K562 (cell line): ENCODE measurements at regions not wholly inside any gene's neighbourhood (a gene's known extent, or its start where the extent isn't known, plus 50 kb on each side); places are given as distances from the start of the nearest gene placed in this dataset.
"Not testable (repeated sequence)": the region's sequence is repeated elsewhere in the genome, so short reads cannot be mapped to it uniquely, and the experiment has no call there.

Source experiments
- CEBPB ChIP-seq: fragments of 450-650 bp; IDR thresholded peaks from 2 replicates; pipeline ENCODE4 v1.6.1; 2016; ENCODE audit warnings: missing genetic modification characterization, missing compliant biosample characterization
- CREM ChIP-seq: IDR thresholded peaks from 2 replicates; pipeline ENCODE4 v1.6.1; 2014; ENCODE audit warnings: antibody characterized with exemption, low read depth
- CXXC5 ChIP-seq: fragments of 250-450 bp; sonication (Bioruptor Pico); IDR thresholded peaks from 2 replicates; pipeline ENCODE4 v1.8.0; 2022; ENCODE audit warnings: inconsistent platforms, mild to moderate bottlenecking, moderate library complexity
- EP300 ChIP-seq: IDR thresholded peaks from 2 replicates; pipeline ENCODE4 v1.6.1; 2012; ENCODE audit warnings: low read length, improper control_type of control experiment
- FOXK1 ChIP-seq: sonication (generic); formaldehyde crosslinking; IDR thresholded peaks from 2 replicates; pipeline ENCODE4 v1.8.0; 2022; ENCODE audit warnings: missing genetic modification reagents, mild to moderate bottlenecking, borderline replicate concordance
- GABPB1 ChIP-seq: sonication (generic); formaldehyde crosslinking; IDR thresholded peaks from 2 replicates; pipeline ENCODE4 v1.8.0; 2022; ENCODE audit warnings: mild to moderate bottlenecking, missing genetic modification reagents
- KLF13 ChIP-seq: fragments of 450-650 bp; IDR thresholded peaks from 2 replicates; pipeline ENCODE4 v1.6.1; 2016; ENCODE audit warnings: missing genetic modification characterization, low read depth, mild to moderate bottlenecking, missing compliant biosample characterization, moderate library complexity, borderline replicate concordance
- MAFF ChIP-seq: IDR thresholded peaks from 2 replicates; pipeline ENCODE4 v1.6.1; 2012; ENCODE audit warnings: low read length, improper control_type of control experiment
- TCF7 ChIP-seq: sonication (generic); IDR thresholded peaks from 2 replicates; pipeline ENCODE4 v1.6.1; 2016; ENCODE audit warnings: antibody characterized with exemption, borderline replicate concordance
- TEAD1 ChIP-seq, 2 experiments: fragments of 450-650 bp in 1 of 2; sonication (generic) in 1 of 2; formaldehyde crosslinking; IDR thresholded peaks; 2 replicates each; pipeline versions ENCODE4 v1.4.0 to v1.8.0; 2020 to 2022; ENCODE audit warnings: mild to moderate bottlenecking in 2 of 2, missing genetic modification reagents in 1 of 2
- ZEB2 ChIP-seq: fragments of 450-650 bp; IDR thresholded peaks from 2 replicates; pipeline ENCODE4 v1.6.1; 2016
- ZNF23 ChIP-seq: fragments of 250-450 bp; sonication (Bioruptor Pico); IDR thresholded peaks from 2 replicates; pipeline ENCODE4 v1.4.0; 2020; ENCODE audit warnings: mild to moderate bottlenecking
- ZNF274 ChIP-seq: IDR thresholded peaks from 2 replicates; pipeline ENCODE4 v1.6.1; 2011; ENCODE audit warnings: low read depth, mild to moderate bottlenecking, low read length, moderate library complexity, borderline replicate concordance
- TF ChIP-seq, protein P1 (sequence below), 3 experiments: IDR thresholded peaks in 2 of 3; conservative IDR thresholded peaks in 1 of 3; 2 replicates each; pipeline ENCODE4 v1.5.1; 2011 to 2012; ENCODE audit warnings: low read length in 3 of 3, mild to moderate bottlenecking in 3 of 3, control low read depth in 2 of 3, improper control_type of control experiment in 1 of 3, inconsistent platforms in 1 of 3, low read depth in 1 of 3, mixed read lengths in 1 of 3, moderate library complexity in 1 of 3; ENCODE audit not compliant: insufficient read depth in 2 of 3

DNA sequence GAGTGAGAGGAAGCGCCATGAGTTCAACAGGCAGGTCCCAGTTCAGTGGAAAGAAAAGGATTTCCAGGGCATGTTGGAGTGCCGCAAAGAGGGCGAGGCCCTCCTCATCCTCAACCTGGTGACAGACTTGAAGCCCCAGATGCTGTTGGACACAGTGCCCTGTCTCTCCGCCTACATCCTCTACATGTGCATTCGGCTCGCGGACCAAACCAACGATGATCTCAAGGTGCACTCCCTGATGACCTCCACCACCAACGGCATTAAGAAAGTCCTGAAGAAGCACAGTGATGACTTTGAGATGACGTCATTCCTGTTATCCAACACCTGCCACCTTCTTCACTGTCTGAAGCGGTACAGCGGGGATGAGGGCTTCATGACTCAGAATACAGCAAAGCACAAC, 1667.4 kb downstream of the SPATA31A7 start:
- TF ChIP-seq KLF13 (tag); ZNF23; TEAD1 (CRISPR knock-in tag; IDR thresholded peaks at IDR 0.05); TCF7; ZEB2; EP300; GABPB1 (CRISPR knock-in tag); ZNF274; MAFF; CREM; CXXC5 (CRISPR knock-in tag); FOXK1 (CRISPR knock-in tag); CEBPB (tag): not testable (repeated sequence)
- TF ChIP-seq, protein P1, sequence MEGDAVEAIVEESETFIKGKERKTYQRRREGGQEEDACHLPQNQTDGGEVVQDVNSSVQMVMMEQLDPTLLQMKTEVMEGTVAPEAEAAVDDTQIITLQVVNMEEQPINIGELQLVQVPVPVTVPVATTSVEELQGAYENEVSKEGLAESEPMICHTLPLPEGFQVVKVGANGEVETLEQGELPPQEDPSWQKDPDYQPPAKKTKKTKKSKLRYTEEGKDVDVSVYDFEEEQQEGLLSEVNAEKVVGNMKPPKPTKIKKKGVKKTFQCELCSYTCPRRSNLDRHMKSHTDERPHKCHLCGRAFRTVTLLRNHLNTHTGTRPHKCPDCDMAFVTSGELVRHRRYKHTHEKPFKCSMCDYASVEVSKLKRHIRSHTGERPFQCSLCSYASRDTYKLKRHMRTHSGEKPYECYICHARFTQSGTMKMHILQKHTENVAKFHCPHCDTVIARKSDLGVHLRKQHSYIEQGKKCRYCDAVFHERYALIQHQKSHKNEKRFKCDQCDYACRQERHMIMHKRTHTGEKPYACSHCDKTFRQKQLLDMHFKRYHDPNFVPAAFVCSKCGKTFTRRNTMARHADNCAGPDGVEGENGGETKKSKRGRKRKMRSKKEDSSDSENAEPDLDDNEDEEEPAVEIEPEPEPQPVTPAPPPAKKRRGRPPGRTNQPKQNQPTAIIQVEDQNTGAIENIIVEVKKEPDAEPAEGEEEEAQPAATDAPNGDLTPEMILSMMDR (IDR thresholded peaks at IDR 0.05 in 2 of 3, conservative IDR thresholded peaks at IDR 0.05 in 1 of 3; ENCODE audit: insufficient read depth in 2 of 3, low read depth in 1 of 3, low read length in 3 of 3): not testable (repeated sequence)
